Mucosa of descending colon (tissue), 3 donors: ENCODE measurements at regions not wholly inside any gene's neighbourhood (a gene's known extent, or its start where the extent isn't known, plus 50 kb on each side); places are given as distances from the start of the nearest gene placed in this dataset.

ENCODE experiments used
- ATAC-seq: fragments of 200-7000 bp; cut with Tn5 transposase; one replicate; pipeline ENCODE4 v1.9.1; 2020; ENCODE audit warnings: mild to moderate bottlenecking, moderate library complexity
- DNase-seq, 3 donors: peaks; one replicate each; pipeline ENCODE4 v3.0.0-alpha.2; 2020
- H3K36me3 ChIP-seq: fragments of 200-600 bp; one replicate; pipeline ENCODE4 v1.8.0; 2021; ENCODE audit warnings: low read depth, mild to moderate bottlenecking
- H3K4me1 ChIP-seq: fragments of 200-600 bp; one replicate; pipeline ENCODE4 v1.8.0; 2021; ENCODE audit warnings: low read depth, mild to moderate bottlenecking
- H3K4me3 ChIP-seq: fragments of 200-600 bp; one replicate; pipeline ENCODE4 v1.8.0; 2021; ENCODE audit warnings: mild to moderate bottlenecking
- H3K9me3 ChIP-seq: fragments of 200-600 bp; one replicate; pipeline ENCODE4 v1.8.0; 2021; ENCODE audit warnings: mild to moderate bottlenecking
- CTCF ChIP-seq: fragments of 200-600 bp; IDR thresholded peaks from one replicate; pipeline ENCODE4 v1.8.0; 2022; ENCODE audit warnings: antibody characterized with exemption, mild to moderate bottlenecking
- intact Hi-C, 2 donors: fragments of 100-400 bp; cut with DNase I in 1 of 2; cut with micrococcal nuclease in 1 of 2; formaldehyde crosslinking; loops; one replicate each; pipeline versions ENCODE4 v1.11.0 to v1.11.1; 2022; cut with DNase I, micrococcal nuclease
- donor health status: DM: no; HTN: no; CAD: no; lungs with moderate emphysema.
- donor health status: DM: no; HTN: no; CAD: no.
- donor health status: DM: no; HTN: yes; CAD: no.

- no peak overlapping the region for H3K4me3 ChIP-seq
- H3K36me3 ChIP-seq = no peaks in the 10 kb centered on the region
- no peak for TF ChIP-seq CTCF
- ATAC-seq (no peak), DNase-seq (no peak)
- no peaks in the 10 kb centered on the region for H3K4me1 ChIP-seq
- H3K9me3 ChIP-seq = no peaks in the 10 kb centered on the region
- intact Hi-C loops = no loop called here
Measured at GRCh38 chr12:114193474-114193873, 212.5 kb downstream of the TBX5 start.

- no peak overlapping the region for H3K4me3 ChIP-seq
- no peaks in the 10 kb centered on the region for H3K36me3 ChIP-seq
- no peak for DNase-seq
- ATAC-seq = no peak
- intact Hi-C loops = no loop called here
- no peaks in the 10 kb centered on the region for H3K9me3 ChIP-seq
- H3K4me1 ChIP-seq = no peaks in the 10 kb centered on the region
- no peak for TF ChIP-seq CTCF
Measured at GRCh38 chr12:114192549-114192948, 213.4 kb downstream of the TBX5 start.

GRCh38 chr12:114192013-114192412 lies 213.9 kb downstream of the TBX5 start:
- H3K9me3 ChIP-seq = no peaks in the 10 kb centered on the region
- DNase-seq (no peak), ATAC-seq (no peak)
- intact Hi-C loops = no loop called here
- no peak for TF ChIP-seq CTCF
- no peaks in the 10 kb centered on the region for H3K4me1 ChIP-seq
- H3K36me3 ChIP-seq = no peaks in the 10 kb centered on the region
- no peak overlapping the region for H3K4me3 ChIP-seq

- no peaks in the 10 kb centered on the region for H3K36me3 ChIP-seq
- ATAC-seq (no peak), DNase-seq (no peak)
- intact Hi-C loops = no loop called here
- no peaks in the 10 kb centered on the region for H3K9me3 ChIP-seq
- no peak for TF ChIP-seq CTCF
- no peaks in the 10 kb centered on the region for H3K4me1 ChIP-seq
- no peak overlapping the region for H3K4me3 ChIP-seq
Measured at GRCh38 chr12:114191581-114191980, 214.4 kb downstream of the TBX5 start.

- DNase-seq = no peak
- intact Hi-C loops = no loop called here
- TF ChIP-seq CTCF = no peak
- H3K36me3 ChIP-seq = no peaks in the 10 kb centered on the region
- H3K9me3 ChIP-seq = no peaks in the 10 kb centered on the region
- no peak overlapping the region for H3K4me3 ChIP-seq
- no peak for ATAC-seq
- H3K4me1 ChIP-seq = no peaks in the 10 kb centered on the region
Measured at GRCh38 chr12:114190971-114191370, 215.0 kb downstream of the TBX5 start.

GRCh38 chr12:114189266-114189665 lies 216.7 kb downstream of the TBX5 start:
- intact Hi-C loops = no loop called here
- Histone ChIP-seq H3K4me1 (no peaks in the 10 kb centered on the region), H3K4me3 (no peak overlapping the region), H3K36me3 (no peaks in the 10 kb centered on the region), H3K9me3 (no peaks in the 10 kb centered on the region)
- ATAC-seq = no peak
- no peak for DNase-seq
- TF ChIP-seq CTCF = no peak
